GM12878 (cell line): ENCODE measurements at regions not wholly inside any gene's neighbourhood (a gene's known extent, or its start where the extent isn't known, plus 50 kb on each side); places are given as distances from the start of the nearest gene placed in this dataset.

Experiments
- ATAC-seq: fragments of 200-7000 bp; cut with Tn5 transposase; 3 replicates; pipeline ENCODE4 v1.9.1; 2020; ENCODE audit warnings: mild to moderate bottlenecking, moderate library complexity
- BruUV-seq: library from RNA; stranded (reverse); fragments of 400-500 nt; replicated peaks from 2 replicates; lab custom pipeline; 2021; lab: Mats Ljungman, UMichigan
- CTCF ChIA-PET: fragments of 300-600 bp; sonication (Branson Sonifier 250); formaldehyde crosslinking; extraction: SDS; loops from one replicate; lab custom pipeline; 2021; ENCODE audit warnings: inconsistent platforms; lab: Yijun Ruan, JAX
- POLR2A ChIA-PET: fragments of 350-600 bp; formaldehyde crosslinking; extraction: SDS; loops from one replicate; lab custom pipeline; 2021; ENCODE audit warnings: inconsistent platforms; lab: Charles Lee
- RAD21 ChIA-PET: fragments of 300-600 bp; sonication (Branson Sonifier 250); formaldehyde crosslinking; loops from one replicate; lab custom pipeline; 2023; ENCODE audit warnings: antibody characterized with exemption; ENCODE audit not compliant: unreplicated experiment; lab: Charles Lee
- SMC1A ChIA-PET: fragments of 300-600 bp; sonication (Branson Sonifier 250); formaldehyde crosslinking; loops from one replicate; lab custom pipeline; 2023; ENCODE audit not compliant: unreplicated experiment, uncharacterized antibody; lab: Charles Lee
- DNase-seq: peaks from one replicate; pipeline ENCODE4 v3.0.0-alpha.2; 2011; ENCODE audit warnings: low read depth, low spot score
- FAIRE-seq: peaks from 3 replicates; lab custom pipeline; 2011; peaks lifted over from hg19 to GRCh38; lab: Jason Lieb, UNC
- H2AFZ ChIP-seq: 2 replicates; pipeline ENCODE4 v1.6.0; 2011; ENCODE audit warnings: low read depth, low read length, control low read depth; ENCODE audit not compliant: control insufficient read depth
- H3K27ac ChIP-seq: 2 replicates; pipeline ENCODE4 v1.5.1; 2011; ENCODE audit warnings: control low read depth; ENCODE audit not compliant: control insufficient read depth, insufficient read depth
- H3K27me3 ChIP-seq, 2 experiments: replicated peaks in 1 of 2; 2 replicates each; pipeline versions ENCODE4 v1.6.0 to v1.6.1; 2011; ENCODE audit warnings: low read length in 1 of 2; ENCODE audit not compliant: control insufficient read depth in 2 of 2, insufficient read depth in 2 of 2
- H3K36me3 ChIP-seq, 2 experiments: 2 replicates each; pipeline ENCODE4 v1.5.1; 2011; ENCODE audit warnings: low read length in 1 of 2; ENCODE audit not compliant: control insufficient read depth in 2 of 2, insufficient read depth in 2 of 2
- H3K4me1 ChIP-seq: 2 replicates; pipeline ENCODE4 v1.6.1; 2011; ENCODE audit warnings: mild to moderate bottlenecking, low read length, moderate library complexity, mixed read lengths; ENCODE audit not compliant: control insufficient read depth, insufficient read depth
- H3K4me2 ChIP-seq: 2 replicates; pipeline ENCODE4 v1.6.0; 2011; ENCODE audit warnings: control low read depth; ENCODE audit not compliant: control insufficient read depth, insufficient read depth
- H3K4me3 ChIP-seq: fragments of 200-600 bp; sonication (generic); 2 replicates; pipeline ENCODE4 v1.5.1; 2016
- H3K79me2 ChIP-seq: 2 replicates; pipeline ENCODE4 v1.6.0; 2011; ENCODE audit warnings: low read length; ENCODE audit not compliant: control insufficient read depth, insufficient read depth
- H3K9ac ChIP-seq: 2 replicates; pipeline ENCODE4 v1.8.0; 2011; ENCODE audit warnings: low read length, control low read depth, mixed read lengths; ENCODE audit not compliant: control insufficient read depth, insufficient read depth
- H3K9me3 ChIP-seq: replicated peaks from 3 replicates; pipeline ENCODE4 v1.5.1; 2011; ENCODE audit warnings: mild to moderate bottlenecking, low read length; ENCODE audit not compliant: control insufficient read depth, insufficient read depth
- H4K20me1 ChIP-seq: 2 replicates; pipeline ENCODE4 v1.6.0; 2011; ENCODE audit not compliant: control insufficient read depth, insufficient read depth
- ATF2 ChIP-seq: IDR thresholded peaks from 2 replicates; pipeline ENCODE4 v1.6.1; 2012; ENCODE audit warnings: low read length, inconsistent platforms
- IKZF2 ChIP-seq, 2 experiments: fragments of 450-650 bp; IDR thresholded peaks; 2 replicates each; pipeline ENCODE4 v1.6.1; 2017; ENCODE audit warnings: mild to moderate bottlenecking in 2 of 2, moderate library complexity in 2 of 2
- JUND ChIP-seq: IDR thresholded peaks from 2 replicates; pipeline ENCODE4 v1.6.1; 2012; ENCODE audit warnings: low read depth, mild to moderate bottlenecking, low read length, improper control_type of control experiment, moderate library complexity
- MEF2A ChIP-seq: IDR thresholded peaks from 2 replicates; pipeline ENCODE4 v1.6.1; 2011; ENCODE audit warnings: low read depth, mild to moderate bottlenecking, low read length, moderate library complexity; ENCODE audit not compliant: insufficient read depth
- NR2C1 ChIP-seq: fragments of 450-650 bp; IDR thresholded peaks from 2 replicates; pipeline ENCODE4 v1.6.1; 2017; ENCODE audit warnings: antibody characterized with exemption, mild to moderate bottlenecking, moderate library complexity
- PAX5 ChIP-seq: IDR thresholded peaks from 2 replicates; pipeline ENCODE4 v1.6.1; 2011; ENCODE audit warnings: low read depth, low read length, borderline replicate concordance
- WGBS: methylation state at CpG from one replicate; pipeline ENCODE4 v1.1.6; 2016; ENCODE audit warnings: low lambda C conversion rate; ENCODE audit not compliant: insufficient replicate concordance, insufficient coverage; ENCODE audit errors: missing lambda C conversion rate; 5-methylcytosine and 5-hydroxymethylcytosine counted together
- in situ Hi-C: fragments of 300-500 bp; cut with MboI; formaldehyde crosslinking; loops from 9 replicates; pipeline ENCODE4 v1.14.3; 2018; ENCODE audit warnings: mixed read lengths
- intact Hi-C: fragments of 100-400 bp; cut with micrococcal nuclease; formaldehyde crosslinking; loops from one replicate; pipeline ENCODE4 v1.14.2; 2022; ENCODE audit not compliant: unreplicated experiment

- RAD21 ChIA-PET, result interaction anchor here (1.4 kb wide), 1 partner anchor 20 kb away, joined by 3 read pairs; no protein-coding TSS in a partner anchor
- SMC1A ChIA-PET, result interaction anchor here (1.9 to 4.0 kb wide), 2 partner anchors 11 to 61 kb away, joined by 5 to 17 read pairs; no protein-coding TSS in a partner anchor
- no peak overlapping the region for H3K4me2 ChIP-seq
- H4K20me1 ChIP-seq, result no peaks in the 10 kb centered on the region
- no peak overlapping the region for H3K27ac ChIP-seq
- H3K4me1 ChIP-seq, result no peaks in the 10 kb centered on the region
- H3K79me2 ChIP-seq, result no peaks in the 10 kb centered on the region
- ATAC-seq (no peak), DNase-seq (no peak), FAIRE-seq (no peak)
- no peaks in the 10 kb centered on the region for H3K36me3 ChIP-seq
- CTCF ChIA-PET, result interaction anchor here (1.7 kb wide), 1 partner anchor 17 kb away, joined by 4 read pairs; no protein-coding TSS in a partner anchor
- H2AFZ ChIP-seq, result no peak overlapping the region
- no peak overlapping the region for H3K9ac ChIP-seq
- H3K9me3 ChIP-seq, result no peaks in the 10 kb centered on the region; the same call in 1 of the 3 replicates
- WGBS, result 76% methylated on average over 14 of the region's 14 CpGs
- POLR2A ChIA-PET, result no interaction called here
- in situ Hi-C loops, result no loop called here
- intact Hi-C loops, result no loop called here
- H3K4me3 ChIP-seq, result no peak overlapping the region
- TF ChIP-seq ATF2 (no peak), NR2C1 (no peak), PAX5 (no peak), MEF2A (no peak), JUND (no peak), IKZF2 (IDR thresholded peaks at IDR 0.05) (no peak)
- peaks cover 0 to 3% of the 10 kb centered on the region in 2 experiments; a peak in 2 of 4 replicates for H3K27me3 ChIP-seq
- no TSS peak for BruUV-seq
These were observed 116.8 kb upstream of the BACH2 start for GRCh38 chr6:90413396-90413795.
